H1 (cell line): ENCODE measurements at regions not wholly inside any gene's neighbourhood (a gene's known extent, or its start where the extent isn't known, plus 50 kb on each side); places are given as distances from the start of the nearest gene placed in this dataset.
A peak's percentile ranks its signal among the peaks of the same experiment; 100 is the strongest.

Experiments
- CTCF ChIA-PET: fragments of 300-600 bp; sonication (Branson Sonifier 250); formaldehyde crosslinking; loops from one replicate; lab custom pipeline; 2021; ENCODE audit not compliant: partially characterized antibody; lab: Charles Lee
- POLR2A ChIA-PET: fragments of 300-600 bp; sonication (Branson Sonifier 250); formaldehyde crosslinking; loops from one replicate; lab custom pipeline; 2021; ENCODE audit warnings: inconsistent platforms; ENCODE audit not compliant: partially characterized antibody; lab: Charles Lee
- DNase-seq, 2 experiments: peaks; one replicate each; pipeline versions ENCODE4 v3.0.0 to v3.0.0-alpha.2; 2010 to 2022; ENCODE audit warnings: low spot score in 2 of 2, low read depth in 1 of 2, mixed read lengths in 1 of 2
- FAIRE-seq: peaks from 2 replicates; lab custom pipeline; 2011; peaks lifted over from hg19 to GRCh38; lab: Jason Lieb, UNC
- H2AFZ ChIP-seq: 2 replicates; pipeline ENCODE4 v1.8.1; 2012; ENCODE audit warnings: low read length, inconsistent platforms
- H2AK5ac ChIP-seq: 2 replicates; pipeline ENCODE4 v1.6.1; 2013; ENCODE audit warnings: low read depth, low read length
- H2BK120ac ChIP-seq: replicated peaks from 2 replicates; pipeline ENCODE3; 2013; ENCODE audit warnings: low read depth, low read length, inconsistent platforms
- H2BK12ac ChIP-seq: 2 replicates; pipeline ENCODE4 v1.6.1; 2013; ENCODE audit warnings: low read depth, low read length
- H2BK15ac ChIP-seq: 2 replicates; pipeline ENCODE4 v1.6.1; 2013; ENCODE audit warnings: low read length
- H2BK20ac ChIP-seq: 2 replicates; pipeline ENCODE4 v1.6.1; 2013; ENCODE audit warnings: low read length
- H2BK5ac ChIP-seq: 2 replicates; pipeline ENCODE4 v1.6.1; 2013; ENCODE audit warnings: low read depth, low read length
- H3K14ac ChIP-seq: 2 replicates; pipeline ENCODE4 v1.6.1; 2013; ENCODE audit warnings: inconsistent platforms; ENCODE audit not compliant: insufficient read length
- H3K18ac ChIP-seq: 2 replicates; pipeline ENCODE4 v1.6.1; 2013; ENCODE audit warnings: low read length; ENCODE audit errors: extremely low read depth
- H3K23ac ChIP-seq: 2 replicates; pipeline ENCODE4 v1.6.1; 2013; ENCODE audit warnings: inconsistent platforms; ENCODE audit not compliant: insufficient read length
- H3K23me2 ChIP-seq: 2 replicates; pipeline ENCODE4 v1.6.1; 2013; ENCODE audit warnings: low read depth, low read length
- H3K27ac ChIP-seq: 2 replicates; pipeline ENCODE4 v1.6.1; 2011; ENCODE audit warnings: low read depth, low read length, inconsistent platforms
- H3K27me3 ChIP-seq, 4 experiments: replicated peaks in 1 of 4; 1 replicate in 1 of 4; 2 replicates in 3 of 4; pipeline versions ENCODE4 v1.6.1 to v1.8.1; 2011 to 2013; ENCODE audit warnings: low read length in 3 of 4, mild to moderate bottlenecking in 3 of 4, inconsistent platforms in 2 of 4, mixed read lengths in 2 of 4, moderate library complexity in 1 of 4; ENCODE audit not compliant: control insufficient read depth in 3 of 4, insufficient read depth in 3 of 4; ENCODE audit errors: extremely low read depth in 1 of 4
- H3K36me3 ChIP-seq, 4 experiments: 2 replicates each; pipeline versions ENCODE4 v1.6.1 to v1.8.1; 2011 to 2013; ENCODE audit warnings: mild to moderate bottlenecking in 4 of 4, low read length in 3 of 4, moderate library complexity in 2 of 4, control low read depth in 1 of 4, inconsistent platforms in 1 of 4; ENCODE audit not compliant: insufficient read depth in 4 of 4, control insufficient read depth in 2 of 4
- H3K4ac ChIP-seq: replicated peaks from 2 replicates; pipeline ENCODE3; 2013; ENCODE audit warnings: low read length, low read depth, mixed read lengths, inconsistent platforms; ENCODE audit not compliant: insufficient read length
- H3K4me1 ChIP-seq, 4 experiments: replicated peaks in 1 of 4; 1 replicate in 1 of 4; 2 replicates in 3 of 4; pipeline versions ENCODE4 v1.6.1 to v1.8.1; 2011 to 2013; ENCODE audit warnings: low read length in 3 of 4, inconsistent platforms in 2 of 4, mixed read lengths in 1 of 4; ENCODE audit not compliant: insufficient read depth in 4 of 4, control insufficient read depth in 3 of 4
- H3K4me2 ChIP-seq, 2 experiments: 2 replicates each; pipeline versions ENCODE4 v1.6.1 to v1.8.1; 2011 to 2013; ENCODE audit warnings: low read depth in 2 of 2, low read length in 2 of 2, control low read depth in 1 of 2, inconsistent platforms in 1 of 2, mild to moderate bottlenecking in 1 of 2; ENCODE audit not compliant: insufficient read depth in 1 of 2
- H3K4me3 ChIP-seq, 4 experiments: fragments of 200-600, 300-600 bp in 1 of 4; sonication (generic), shearing (Covaris generic), sonication (Bioruptor Twin) in 1 of 4; 2 replicates each; pipeline versions ENCODE4 v1.5.1 to v1.8.1; 2011 to 2016; ENCODE audit warnings: low read length in 4 of 4, low read depth in 3 of 4, control low read depth in 2 of 4, inconsistent platforms in 2 of 4, mild to moderate bottlenecking in 2 of 4, mixed read lengths in 1 of 4, moderate library complexity in 1 of 4; ENCODE audit not compliant: insufficient read depth in 2 of 4; ENCODE audit errors: extremely low read depth in 1 of 4
- H3K56ac ChIP-seq: replicated peaks from 2 replicates; pipeline ENCODE3; 2013; ENCODE audit warnings: low read depth, mild to moderate bottlenecking, mixed read lengths, low read length, inconsistent platforms; ENCODE audit not compliant: insufficient read length
- H3K79me1 ChIP-seq: 2 replicates; pipeline ENCODE4 v1.6.1; 2013; ENCODE audit warnings: low read depth, low read length, control low read depth
- H3K79me2 ChIP-seq, 2 experiments: 2 replicates each; pipeline versions ENCODE4 v1.6.1 to v1.8.1; 2012 to 2013; ENCODE audit warnings: low read length in 2 of 2, mild to moderate bottlenecking in 2 of 2, inconsistent platforms in 1 of 2; ENCODE audit not compliant: insufficient read depth in 2 of 2, control insufficient read depth in 1 of 2
- H3K9ac ChIP-seq, 4 experiments: replicated peaks in 1 of 4; 1 replicate in 1 of 4; 2 replicates in 3 of 4; pipeline versions ENCODE4 v1.6.1 to v1.8.1; 2011 to 2013; ENCODE audit warnings: low read depth in 3 of 4, low read length in 3 of 4, control low read depth in 2 of 4, mild to moderate bottlenecking in 2 of 4, moderate library complexity in 2 of 4, inconsistent platforms in 1 of 4; ENCODE audit errors: extremely low read depth in 1 of 4
- H3K9me3 ChIP-seq, 2 experiments: 2 replicates each; pipeline versions ENCODE4 v1.6.1 to v1.8.1; 2012 to 2013; ENCODE audit warnings: mild to moderate bottlenecking in 2 of 2, moderate library complexity in 2 of 2, control low read depth in 1 of 2, inconsistent platforms in 1 of 2, low read depth in 1 of 2, low read length in 1 of 2, mixed read lengths in 1 of 2; ENCODE audit not compliant: insufficient read depth in 2 of 2
- H4K20me1 ChIP-seq, 2 experiments: replicated peaks in 1 of 2; 2 replicates each; pipeline versions ENCODE3 to v1.8.1; 2011 to 2013; ENCODE audit warnings: inconsistent platforms in 2 of 2, low read length in 2 of 2, mild to moderate bottlenecking in 1 of 2; ENCODE audit not compliant: insufficient read depth in 2 of 2, control insufficient read depth in 1 of 2
- H4K5ac ChIP-seq: 2 replicates; pipeline ENCODE4 v1.6.1; 2013; ENCODE audit warnings: low read length, low read depth, mixed read lengths, inconsistent platforms; ENCODE audit not compliant: insufficient read length
- H4K8ac ChIP-seq: 2 replicates; pipeline ENCODE4 v1.8.0; 2013; ENCODE audit warnings: mild to moderate bottlenecking, moderate library complexity, low read length, inconsistent platforms; ENCODE audit not compliant: insufficient read depth; ENCODE audit errors: extremely low read depth
- H4K91ac ChIP-seq: replicated peaks from 2 replicates; pipeline ENCODE3; 2013; ENCODE audit warnings: low read length, mixed read lengths, inconsistent platforms; ENCODE audit not compliant: insufficient read length
- POU5F1 ChIP-seq: IDR thresholded peaks from 2 replicates; pipeline ENCODE4 v1.6.1; 2011; ENCODE audit warnings: low read depth, mild to moderate bottlenecking, low read length, moderate library complexity
- RAD21 ChIP-seq, 2 experiments: IDR thresholded peaks in 1 of 2; conservative IDR thresholded peaks in 1 of 2; 2 replicates each; pipeline ENCODE4 v1.6.1; 2011; ENCODE audit warnings: low read depth in 2 of 2, low read length in 2 of 2, improper control_type of control experiment in 1 of 2, inconsistent platforms in 1 of 2, mild to moderate bottlenecking in 1 of 2, moderate library complexity in 1 of 2
- WGBS, 2 experiments: shearing (Covaris generic) in 1 of 2; methylation state at CpG; one replicate each; pipeline versions ENCODE4 v1.1.6 to v1.1.7; 2013 to 2015; ENCODE audit warnings: low lambda C conversion rate in 2 of 2, mixed read lengths in 2 of 2, inconsistent platforms in 1 of 2, low coverage in 1 of 2, missing lambda C conversion rate in 1 of 2; ENCODE audit not compliant: insufficient replicate concordance in 2 of 2, insufficient coverage in 1 of 2, insufficient read length in 1 of 2; ENCODE audit errors: extremely low coverage in 1 of 2, missing lambda C conversion rate in 1 of 2; 5-methylcytosine and 5-hydroxymethylcytosine counted together
- TF ChIP-seq, protein P1 (sequence below), 3 experiments: IDR thresholded peaks; 1 replicate in 2 of 3; 2 replicates in 1 of 3; pipeline versions ENCODE4 v1.5.1 to v1.6.1; 2011; ENCODE audit warnings: low read length in 3 of 3, mild to moderate bottlenecking in 3 of 3, inconsistent platforms in 2 of 3, low read depth in 1 of 3, moderate library complexity in 1 of 3; ENCODE audit not compliant: insufficient read depth in 1 of 3; ENCODE audit errors: control extremely low read depth in 1 of 3
- TF ChIP-seq, protein P2 (sequence below): IDR thresholded peaks from 2 replicates; pipeline ENCODE4 v1.6.1; 2012; ENCODE audit warnings: low read length, inconsistent platforms

DNA sequence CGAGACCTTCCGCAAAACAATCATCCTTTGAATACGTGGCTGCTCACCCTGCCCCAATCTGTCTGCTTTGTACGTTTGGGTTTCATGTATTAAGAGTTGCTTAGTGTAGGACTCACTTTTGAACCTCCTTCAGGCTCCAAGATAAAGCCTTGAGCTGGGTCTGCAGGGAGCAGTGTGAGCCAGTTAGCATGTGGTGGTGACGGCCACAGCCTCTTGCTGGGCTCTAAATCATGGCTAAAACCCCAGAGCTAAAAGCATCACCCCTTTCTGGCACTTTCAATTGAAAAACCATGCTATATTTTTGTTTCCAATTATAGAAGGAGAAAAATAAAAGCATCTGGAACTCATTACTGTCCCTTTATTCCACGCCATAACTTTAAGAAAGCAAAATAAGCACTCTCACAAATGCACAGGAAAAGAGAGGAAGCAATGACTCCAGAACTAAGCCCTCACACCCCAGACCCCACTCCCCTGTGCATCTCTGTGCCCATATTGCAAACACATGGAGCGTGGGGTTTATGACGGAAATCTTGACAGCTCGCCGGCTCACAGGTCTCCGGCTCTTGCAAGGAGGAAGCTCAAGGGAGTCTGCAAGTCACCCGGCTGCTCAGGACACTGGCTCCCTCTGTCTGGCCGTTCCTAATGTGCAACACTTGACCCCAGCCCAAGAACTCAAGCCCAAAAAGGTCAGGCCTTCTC, 135.5 kb downstream of the MIS18A start:
- POLR2A ChIA-PET = interaction anchor here (0.9 kb wide), 1 partner anchor 9 kb away, joined by 4 read pairs; no protein-coding TSS in a partner anchor
- no peak overlapping the region for H3K4me2 ChIP-seq

More for the DNA sequence above, 135.5 kb downstream of the MIS18A start:
- Histone ChIP-seq H4K20me1 (no peaks in the 10 kb centered on the region), H3K4me1 (no peaks in the 10 kb centered on the region), H2BK12ac (no peak overlapping the region), H3K4me3 (no peak overlapping the region), H3K9me3 (no peaks in the 10 kb centered on the region), H2AFZ (no peak overlapping the region), H3K23ac (no peak overlapping the region), H4K8ac (no peak overlapping the region), H3K4ac (no peak overlapping the region), H3K56ac (no peak overlapping the region), H2BK120ac (no peak overlapping the region), H2BK20ac (no peak overlapping the region), H2BK5ac (no peak overlapping the region), H3K79me1 (no peaks in the 10 kb centered on the region), H4K91ac (no peak overlapping the region), H3K27me3 (no peaks in the 10 kb centered on the region), H3K14ac (no peak overlapping the region), H3K9ac (peak overlapping the region in 1 of 4 experiments; percentile 10; a peak in 1 of 7 replicates), H2AK5ac (no peak overlapping the region), H2BK15ac (no peak overlapping the region), H4K5ac (no peak overlapping the region), H3K27ac (no peak overlapping the region), H3K18ac (no peak overlapping the region), H3K36me3 (no peaks in the 10 kb centered on the region), H3K79me2 (no peaks in the 10 kb centered on the region), H3K23me2 (no peaks in the 10 kb centered on the region)
- WGBS, 2 experiments = 88% methylated on average over 13 of the region's 13 CpGs; no CpG with 5 or more reads in 1 of the 2 experiments
- peak in 1 of 2 experiments; percentile 44 for DNase-seq
- FAIRE-seq = no peak
- no peak for TF ChIP-seq POU5F1
- TF ChIP-seq, protein P1, sequence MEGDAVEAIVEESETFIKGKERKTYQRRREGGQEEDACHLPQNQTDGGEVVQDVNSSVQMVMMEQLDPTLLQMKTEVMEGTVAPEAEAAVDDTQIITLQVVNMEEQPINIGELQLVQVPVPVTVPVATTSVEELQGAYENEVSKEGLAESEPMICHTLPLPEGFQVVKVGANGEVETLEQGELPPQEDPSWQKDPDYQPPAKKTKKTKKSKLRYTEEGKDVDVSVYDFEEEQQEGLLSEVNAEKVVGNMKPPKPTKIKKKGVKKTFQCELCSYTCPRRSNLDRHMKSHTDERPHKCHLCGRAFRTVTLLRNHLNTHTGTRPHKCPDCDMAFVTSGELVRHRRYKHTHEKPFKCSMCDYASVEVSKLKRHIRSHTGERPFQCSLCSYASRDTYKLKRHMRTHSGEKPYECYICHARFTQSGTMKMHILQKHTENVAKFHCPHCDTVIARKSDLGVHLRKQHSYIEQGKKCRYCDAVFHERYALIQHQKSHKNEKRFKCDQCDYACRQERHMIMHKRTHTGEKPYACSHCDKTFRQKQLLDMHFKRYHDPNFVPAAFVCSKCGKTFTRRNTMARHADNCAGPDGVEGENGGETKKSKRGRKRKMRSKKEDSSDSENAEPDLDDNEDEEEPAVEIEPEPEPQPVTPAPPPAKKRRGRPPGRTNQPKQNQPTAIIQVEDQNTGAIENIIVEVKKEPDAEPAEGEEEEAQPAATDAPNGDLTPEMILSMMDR (IDR thresholded peaks at IDR 0.05; ENCODE audit: control extremely low read depth in 1 of 3, insufficient read depth in 1 of 3, low read depth in 1 of 3, low read length in 3 of 3) = peak in 2 of 3 experiments; percentile 23 to 30; a peak in 2 of 4 replicates
- TF ChIP-seq, protein P2, sequence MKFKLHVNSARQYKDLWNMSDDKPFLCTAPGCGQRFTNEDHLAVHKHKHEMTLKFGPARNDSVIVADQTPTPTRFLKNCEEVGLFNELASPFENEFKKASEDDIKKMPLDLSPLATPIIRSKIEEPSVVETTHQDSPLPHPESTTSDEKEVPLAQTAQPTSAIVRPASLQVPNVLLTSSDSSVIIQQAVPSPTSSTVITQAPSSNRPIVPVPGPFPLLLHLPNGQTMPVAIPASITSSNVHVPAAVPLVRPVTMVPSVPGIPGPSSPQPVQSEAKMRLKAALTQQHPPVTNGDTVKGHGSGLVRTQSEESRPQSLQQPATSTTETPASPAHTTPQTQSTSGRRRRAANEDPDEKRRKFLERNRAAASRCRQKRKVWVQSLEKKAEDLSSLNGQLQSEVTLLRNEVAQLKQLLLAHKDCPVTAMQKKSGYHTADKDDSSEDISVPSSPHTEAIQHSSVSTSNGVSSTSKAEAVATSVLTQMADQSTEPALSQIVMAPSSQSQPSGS = no peak
- peak; percentile 34 to 52; a peak in 3 of 4 replicates for TF ChIP-seq RAD21 (IDR thresholded peaks at IDR 0.05 in 1 of 2, conservative IDR thresholded peaks at IDR 0.05 in 1 of 2; ENCODE audit: low read depth in 2 of 2, low read length in 2 of 2)
- CTCF ChIA-PET = interaction anchor here (0.7 to 1.4 kb wide), 9 partner anchors 9 to 152 kb away, joined by 3 to 4 read pairs (median 3); no protein-coding TSS in a partner anchor
